CD4-positive, alpha-beta T cell treated with Interleukin-12 subunit alpha and Interleukin-12 subunit beta, for 1 hour (primary cell): ENCODE measurements at regions not wholly inside any gene's neighbourhood (a gene's known extent, or its start where the extent isn't known, plus 50 kb on each side); places are given as distances from the start of the nearest gene placed in this dataset.

Source experiments
- DNase-seq: peaks from one replicate; pipeline ENCODE4 v3.0.0-alpha.2; 2020

DNA sequence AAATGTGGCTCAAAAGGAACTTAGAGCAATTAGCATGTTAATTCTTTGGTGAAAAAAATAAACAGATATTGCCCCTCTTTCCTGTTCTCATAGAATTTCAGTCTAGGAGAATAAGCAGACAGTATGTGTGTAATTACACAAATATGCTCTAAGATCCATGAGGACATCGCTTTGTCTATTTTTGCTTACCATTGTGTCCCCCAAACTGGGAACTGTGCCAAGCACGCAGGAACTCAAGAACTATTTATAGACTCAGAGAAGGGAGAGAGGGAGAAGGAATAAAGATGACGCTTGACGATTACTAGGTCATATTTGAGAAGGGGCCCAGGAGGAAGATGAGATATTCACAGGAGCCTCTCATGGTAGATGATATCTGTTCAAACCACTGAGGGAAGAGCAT, 692.6 kb downstream of the RAB28 start:
- DNase-seq: no peak

DNA sequence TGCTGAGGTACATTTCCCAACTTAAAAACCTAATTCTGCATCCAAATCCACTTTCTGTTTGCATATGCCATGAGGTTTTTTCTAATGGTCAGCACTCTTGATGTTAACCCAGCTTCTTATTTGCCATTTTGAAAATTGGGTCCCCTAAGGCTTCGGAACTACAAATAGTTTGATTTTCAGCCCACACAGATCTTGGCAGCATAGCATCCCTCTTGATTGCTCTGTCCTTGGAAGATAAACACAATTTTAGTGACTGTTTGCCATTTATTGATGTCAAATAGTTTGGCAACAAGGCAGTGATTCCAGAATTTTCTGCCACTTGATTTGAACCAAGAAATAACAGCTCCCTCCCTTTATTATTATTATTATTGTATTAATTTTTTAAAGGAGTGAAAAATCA, 696.9 kb downstream of the RAB28 start:
- no peak for DNase-seq

DNA sequence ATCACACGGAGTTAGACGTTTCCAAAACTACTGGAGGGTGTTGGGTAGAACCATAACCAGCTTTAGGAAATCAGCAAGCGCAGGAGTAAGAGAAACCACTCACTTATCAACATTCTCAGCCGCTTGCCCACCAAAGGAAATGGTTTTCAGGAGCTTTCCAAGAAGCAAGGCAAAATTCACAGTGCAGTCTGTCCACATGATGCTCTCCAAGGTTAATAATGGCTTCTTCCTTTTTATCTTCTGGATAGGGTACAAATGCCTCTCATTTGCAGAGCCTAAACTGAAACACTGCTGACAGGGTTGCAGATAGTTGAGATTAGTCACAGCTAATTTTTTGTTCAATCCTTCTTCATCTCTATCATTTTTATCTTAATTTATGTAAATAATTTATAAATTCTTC, 705.4 kb downstream of the RAB28 start:
- DNase-seq: no peak

DNA sequence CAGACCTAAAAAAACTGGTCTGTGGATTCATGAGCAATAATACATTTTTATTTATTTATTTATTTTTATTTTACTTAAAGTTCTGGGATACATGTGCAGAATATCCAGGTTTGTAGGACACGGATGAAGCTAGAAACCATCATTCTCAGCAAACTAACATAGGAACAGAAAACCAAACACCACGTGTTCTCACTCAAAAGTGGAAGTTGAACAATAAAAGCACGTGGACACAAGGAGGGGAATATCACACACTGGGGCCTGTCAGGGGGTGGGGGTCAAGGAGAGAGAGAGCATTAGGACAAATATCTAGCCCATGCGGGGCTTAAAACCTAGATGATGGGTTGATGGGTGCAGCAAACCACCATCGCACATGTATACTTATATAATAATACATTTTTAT, 705.9 kb downstream of the RAB28 start:
- no peak for DNase-seq

DNA sequence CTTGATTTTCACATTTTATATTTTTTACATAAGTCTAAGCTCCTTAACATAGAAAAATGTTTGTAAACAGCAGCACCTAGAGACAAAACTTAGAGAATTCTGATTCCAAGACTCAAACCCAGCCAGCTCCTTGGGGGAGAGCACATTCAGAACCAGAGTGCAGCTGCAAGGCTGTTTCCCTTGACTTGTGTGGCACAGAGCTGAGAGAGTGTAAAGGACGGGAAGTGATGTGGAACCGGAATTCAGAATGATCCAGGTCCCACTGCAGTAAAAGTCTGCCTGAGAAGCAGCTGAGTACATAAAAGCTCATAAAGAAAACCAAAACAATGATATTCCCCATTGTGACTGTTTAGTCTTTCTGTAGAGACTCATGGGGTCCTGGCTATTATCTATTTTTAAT, 713.8 kb downstream of the RAB28 start:
- DNase-seq: no peak

DNA sequence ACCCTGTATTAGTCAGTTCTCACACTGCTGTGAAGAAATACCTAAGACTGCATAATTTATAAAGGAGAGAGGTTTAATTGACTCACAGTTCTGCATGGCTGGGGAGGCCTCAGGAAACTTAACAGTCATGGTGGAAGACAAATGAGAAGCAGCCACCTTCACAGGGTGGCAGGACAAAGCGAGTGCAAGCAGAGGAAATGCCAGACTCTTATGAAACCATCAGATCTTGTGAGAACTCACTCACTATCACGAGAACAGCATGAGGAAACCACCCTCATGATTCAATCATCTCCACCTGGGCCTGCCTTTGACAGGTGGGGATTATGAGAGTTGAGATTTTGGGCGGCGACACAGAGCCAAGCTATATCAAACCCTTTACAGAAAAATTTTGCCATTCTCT, 722.4 kb downstream of the RAB28 start:
- DNase-seq: no peak

DNA sequence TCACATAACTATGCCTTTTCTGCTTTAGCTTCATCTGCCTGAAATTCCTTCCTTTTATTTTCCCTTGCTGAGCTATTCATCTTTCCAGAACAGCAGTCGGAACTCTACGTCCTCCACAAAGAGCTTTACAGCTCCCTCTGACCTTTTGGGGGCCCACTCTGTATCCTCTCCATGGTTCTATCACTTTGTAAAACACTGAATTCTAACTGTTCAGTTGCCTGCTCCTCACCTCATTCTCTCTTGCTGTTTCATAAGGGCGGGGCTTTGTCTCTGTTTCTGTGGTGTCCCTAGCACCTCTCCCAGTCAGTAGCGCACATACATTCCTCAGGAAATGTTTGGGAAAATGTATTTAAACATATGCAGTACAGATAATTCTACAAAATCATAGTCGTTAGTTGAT, 737.0 kb downstream of the RAB28 start:
- no peak for DNase-seq

DNA sequence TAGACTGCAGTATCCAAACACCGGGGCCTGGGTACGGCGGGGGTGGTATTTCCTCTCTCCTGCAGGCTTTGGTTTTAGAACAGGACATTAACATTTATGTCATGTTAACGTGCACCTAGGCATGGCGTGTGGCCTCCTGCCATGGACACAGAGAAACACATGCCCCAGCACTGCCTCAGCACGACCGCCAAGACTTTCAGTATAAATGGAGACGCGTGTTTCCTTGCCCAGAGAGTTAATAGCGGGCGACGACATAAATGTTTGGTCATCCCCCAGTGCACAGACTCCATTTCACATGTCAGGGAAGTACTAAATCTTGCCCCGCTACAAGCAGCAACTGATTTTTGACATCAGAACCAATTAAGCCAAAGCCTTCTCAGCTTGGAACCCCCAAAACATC, 737.9 kb downstream of the RAB28 start:
- no peak for DNase-seq

DNA sequence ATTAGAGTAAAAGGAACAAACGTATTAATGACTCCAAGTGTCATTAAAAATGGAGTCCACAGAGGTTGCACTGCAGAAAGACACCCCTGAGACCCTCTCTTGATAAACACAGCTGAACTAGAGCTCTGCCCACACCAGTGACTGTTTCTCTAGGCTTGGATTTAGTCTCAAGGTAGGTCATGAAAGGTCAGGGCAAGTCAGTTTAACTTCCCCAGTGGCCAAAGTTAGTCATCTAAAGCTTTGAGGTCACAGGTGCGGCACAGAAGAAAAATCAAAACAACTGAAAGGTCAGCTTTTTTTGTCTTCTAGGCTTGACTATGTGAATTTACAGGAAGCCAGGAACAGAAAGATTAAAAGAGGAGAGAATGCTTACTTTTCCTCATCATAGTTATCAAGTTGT, 749.6 kb downstream of the RAB28 start:
- DNase-seq: no peak

DNA sequence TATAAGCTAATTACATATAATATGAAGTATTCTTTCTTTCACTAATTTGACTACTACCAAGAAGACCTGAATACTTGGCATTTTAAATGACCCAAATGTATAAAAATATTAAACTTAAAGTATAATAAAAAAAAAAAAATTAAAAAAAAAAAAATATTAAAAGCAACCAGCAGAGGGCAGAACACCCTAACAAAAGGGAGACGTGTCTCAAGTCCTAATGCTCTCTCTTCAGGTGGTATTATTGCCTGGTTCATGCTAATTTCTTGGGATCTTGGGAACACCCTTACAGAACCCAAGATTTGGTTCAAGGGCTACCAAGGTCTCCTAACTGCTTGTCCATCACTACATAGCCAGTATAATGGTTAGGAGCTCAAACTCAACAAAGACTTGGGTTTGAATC, 754.8 kb downstream of the RAB28 start:
- peak; percentile 5 for DNase-seq

DNA sequence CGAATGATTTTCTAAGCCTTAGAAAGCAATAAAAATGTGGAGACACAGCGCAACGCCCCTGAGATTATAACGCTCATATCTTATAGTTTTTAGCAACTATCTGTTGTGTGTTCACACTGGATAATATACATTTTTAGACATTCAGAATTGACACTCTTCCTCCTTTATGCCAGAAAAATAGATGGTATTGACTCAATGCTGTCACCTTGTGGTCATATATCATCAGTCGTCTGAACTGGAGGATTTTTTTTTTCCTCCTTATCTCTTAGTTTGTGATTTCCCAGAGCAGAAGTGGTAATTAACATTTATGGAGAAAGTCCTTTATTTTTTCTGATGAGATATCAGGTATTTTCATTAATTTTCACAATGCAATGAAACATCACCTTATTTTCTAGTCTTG, 759.6 kb downstream of the RAB28 start:
- no peak for DNase-seq

DNA sequence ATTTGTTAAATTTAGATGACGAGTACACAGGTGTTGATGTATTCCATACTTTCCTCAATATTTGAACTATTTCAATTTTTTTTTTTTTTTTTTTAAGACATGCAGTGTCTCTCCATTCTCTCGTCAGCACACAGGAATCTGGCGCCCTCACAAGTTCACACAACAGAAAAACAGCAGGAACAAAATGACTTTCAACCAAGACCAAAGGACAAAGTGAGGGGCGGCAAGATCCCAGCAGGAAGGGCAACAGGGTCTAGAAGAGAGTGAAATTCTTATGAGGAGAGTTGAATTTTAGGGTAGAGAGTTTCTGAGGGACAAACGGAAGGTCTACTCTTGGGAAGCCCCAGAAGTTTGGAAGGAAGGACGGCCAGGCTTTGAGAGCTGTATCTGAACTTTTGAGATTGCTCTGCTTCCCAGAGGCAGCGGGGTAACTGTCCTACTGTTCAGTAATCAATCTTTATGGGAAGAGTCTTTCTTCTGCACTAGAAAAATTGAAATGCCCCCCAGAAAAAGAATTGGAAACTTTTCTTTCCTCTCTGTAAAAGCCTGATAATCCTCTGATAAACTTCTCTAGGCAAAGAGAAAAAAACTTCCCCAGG, 760.2 kb downstream of the RAB28 start:
- no peak for DNase-seq

DNA sequence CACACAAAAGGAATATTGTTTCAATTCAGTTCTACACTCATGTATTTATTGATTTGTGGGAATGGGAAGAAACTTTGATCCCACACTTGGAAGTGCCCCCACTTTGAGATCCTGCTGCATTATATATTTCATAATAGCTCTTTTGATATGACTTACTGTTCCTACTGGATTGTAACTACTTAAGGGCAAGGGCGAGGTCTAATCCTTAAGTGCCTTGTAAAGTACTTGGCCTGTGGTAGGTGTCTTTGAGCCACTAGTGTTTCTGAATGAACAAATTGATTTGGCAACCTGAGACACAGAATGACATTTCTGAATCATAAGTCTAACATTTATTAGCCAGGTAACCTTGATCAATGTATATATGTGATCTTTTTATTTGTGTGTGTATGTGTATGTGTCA, 767.2 kb downstream of the RAB28 start:
- no peak for DNase-seq

DNA sequence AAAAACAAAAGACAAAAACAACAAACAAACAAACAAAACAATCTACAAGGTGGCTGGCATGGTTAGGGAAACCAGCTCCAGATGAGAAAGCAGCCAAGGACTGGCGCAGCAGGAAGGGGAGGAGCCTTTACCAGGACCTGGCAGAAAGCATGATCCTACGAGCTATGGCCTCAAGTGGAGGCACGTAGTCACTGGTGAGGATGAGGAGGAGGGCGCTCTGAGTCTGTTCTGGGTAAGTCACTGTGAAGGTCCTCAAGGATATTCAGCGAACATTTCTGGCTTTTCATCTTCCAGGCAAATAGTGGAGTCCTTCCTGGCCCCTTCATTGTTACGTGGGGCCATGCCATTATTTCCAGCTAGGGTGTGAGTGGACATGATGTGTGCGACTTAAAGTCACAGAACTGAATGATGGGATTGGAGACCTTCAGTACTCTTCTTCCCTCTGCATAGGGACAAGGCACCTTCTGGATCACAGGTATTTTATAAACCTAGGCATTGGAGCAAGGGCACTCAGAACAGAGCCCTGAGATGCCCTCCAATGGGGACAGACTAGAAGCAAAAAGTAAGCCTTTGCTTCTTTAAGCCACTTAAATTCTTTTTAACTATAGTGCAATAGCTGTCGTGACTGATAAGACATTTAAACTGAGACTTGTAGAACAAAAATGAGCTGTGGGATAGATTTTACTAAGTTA, 771.3 kb downstream of the RAB28 start:
- no peak for DNase-seq

DNA sequence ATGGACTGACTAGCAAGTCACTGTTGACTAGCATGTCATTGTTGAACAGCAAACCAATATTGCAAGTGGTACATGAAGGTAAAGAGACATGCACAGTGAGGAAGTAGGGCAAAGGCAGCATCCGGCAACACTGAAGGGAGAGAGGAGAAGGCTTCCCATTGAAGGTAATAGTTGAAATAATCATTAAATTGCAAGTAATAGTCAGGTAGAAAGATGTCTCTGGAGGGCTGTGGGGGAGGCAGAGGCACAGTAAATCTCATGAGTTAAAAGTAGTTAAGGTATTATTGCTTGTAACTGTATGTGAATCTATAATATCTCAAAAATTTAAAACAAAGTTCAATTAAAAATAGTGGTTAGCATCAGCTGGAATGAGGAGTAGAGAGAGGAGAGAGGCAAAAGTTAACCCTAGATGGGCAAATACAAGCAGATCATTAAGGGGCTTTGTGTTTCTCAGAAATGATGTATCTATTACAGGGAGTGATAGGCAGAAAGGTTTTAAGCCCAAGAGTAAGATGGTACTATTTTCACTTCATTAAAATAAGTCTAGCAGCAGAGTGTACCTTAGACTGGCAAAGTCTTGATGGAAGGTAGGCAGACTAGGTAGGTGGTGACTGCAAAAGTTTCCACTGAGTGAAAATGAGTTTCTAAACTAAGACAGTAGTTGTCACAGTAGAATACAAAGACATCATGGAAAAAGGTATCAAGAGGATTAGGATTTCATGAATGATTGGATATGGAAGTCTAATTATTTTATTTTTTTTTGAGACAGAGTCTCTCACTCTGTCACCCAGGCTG, 776.6 kb downstream of the RAB28 start:
- DNase-seq: no peak

DNA sequence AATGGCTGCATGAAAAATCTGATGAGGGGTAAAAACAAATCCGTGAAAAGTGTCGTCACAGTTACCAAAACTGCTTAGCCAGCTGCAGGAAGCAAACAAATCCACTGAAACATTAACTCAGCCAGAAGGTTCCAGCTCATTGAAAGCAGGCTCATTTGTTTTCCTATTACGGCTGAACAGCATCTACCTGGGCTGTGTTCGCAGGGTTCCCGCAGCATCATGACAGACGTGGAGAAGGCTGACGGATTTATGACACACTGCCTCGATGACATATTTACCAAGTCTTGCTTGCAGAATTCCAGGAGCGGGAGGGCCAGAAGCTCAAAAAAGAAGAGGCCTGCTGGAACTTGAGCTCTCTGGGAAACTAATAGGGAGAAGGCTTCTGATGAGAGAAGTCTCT, 781.1 kb downstream of the RAB28 start:
- DNase-seq: no peak

DNA sequence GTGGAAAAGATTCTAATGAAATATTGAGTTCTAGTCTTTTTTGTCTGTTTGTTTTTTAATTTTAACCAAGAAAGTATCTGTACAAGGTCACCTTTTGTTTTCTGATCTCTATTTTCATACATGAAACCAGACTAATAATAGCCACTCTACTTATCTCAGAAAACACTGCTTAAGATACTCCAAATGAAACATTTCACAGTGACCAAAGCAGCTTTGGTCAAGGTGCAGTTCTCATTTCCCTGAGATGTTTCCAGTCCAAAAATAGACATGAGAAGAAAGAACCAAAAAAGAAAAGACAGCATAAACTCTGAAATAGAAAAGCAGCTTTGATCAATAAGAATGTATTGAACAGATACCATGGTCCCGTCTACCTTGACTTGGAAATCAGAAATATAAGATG, 782.8 kb downstream of the RAB28 start:
- DNase-seq: no peak

DNA sequence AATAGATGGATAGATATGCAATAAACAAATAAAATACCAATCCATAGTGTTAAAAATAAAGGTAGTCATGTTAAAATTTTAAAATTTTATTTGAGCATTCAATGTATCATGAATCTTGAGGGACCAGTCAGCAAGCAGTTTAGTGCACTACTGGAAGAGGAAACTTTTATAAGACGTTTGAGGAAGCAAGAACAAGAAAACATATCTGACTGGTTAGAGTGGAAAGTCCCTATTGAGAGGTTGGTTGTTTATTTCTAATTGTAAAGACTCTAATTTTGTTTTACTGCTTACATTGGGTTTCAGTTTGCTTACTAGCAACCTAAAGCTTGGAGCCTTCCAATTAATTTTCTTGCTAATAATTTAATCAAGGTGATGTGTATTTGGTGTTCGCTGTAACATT, 786.2 kb downstream of the RAB28 start:
- no peak for DNase-seq

DNA sequence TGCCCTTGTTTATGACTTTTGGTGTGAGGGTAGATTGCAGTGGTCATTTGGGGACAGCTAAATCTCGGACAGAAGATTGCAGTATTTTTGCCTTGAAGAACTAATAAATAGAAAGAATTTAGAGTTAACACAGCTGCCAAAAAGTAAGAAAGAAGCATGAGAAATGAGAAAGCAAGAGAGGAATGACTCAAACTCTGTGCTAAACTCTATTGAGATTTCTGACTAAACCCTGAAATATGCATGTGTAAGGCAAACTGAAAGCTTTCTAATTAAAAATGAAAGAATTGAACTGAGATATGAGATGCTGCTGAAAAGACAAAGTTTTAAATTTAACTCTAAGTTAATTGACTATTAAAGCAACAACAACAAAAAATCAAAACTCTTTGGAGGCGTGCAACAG, 791.3 kb downstream of the RAB28 start:
- DNase-seq: no peak

DNA sequence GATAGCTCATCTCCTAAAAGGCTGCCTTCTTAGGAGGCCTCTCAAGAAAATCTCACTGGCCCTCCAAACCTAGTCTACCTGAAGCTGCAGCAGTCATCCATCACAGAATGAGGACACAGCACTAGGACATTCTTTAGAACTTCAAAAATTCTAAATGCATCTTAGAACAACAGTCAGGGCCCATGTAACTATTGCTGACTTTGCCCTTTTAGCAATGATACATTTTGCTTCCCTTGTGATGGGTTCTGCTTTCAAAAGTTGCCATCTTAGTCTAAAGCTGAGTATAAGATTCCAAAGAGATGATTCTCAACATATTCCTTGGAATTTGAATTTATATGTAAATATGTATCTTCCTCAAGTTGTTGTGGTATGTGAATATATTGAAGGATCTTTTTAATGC, 793.0 kb downstream of the RAB28 start:
- no peak for DNase-seq

DNA sequence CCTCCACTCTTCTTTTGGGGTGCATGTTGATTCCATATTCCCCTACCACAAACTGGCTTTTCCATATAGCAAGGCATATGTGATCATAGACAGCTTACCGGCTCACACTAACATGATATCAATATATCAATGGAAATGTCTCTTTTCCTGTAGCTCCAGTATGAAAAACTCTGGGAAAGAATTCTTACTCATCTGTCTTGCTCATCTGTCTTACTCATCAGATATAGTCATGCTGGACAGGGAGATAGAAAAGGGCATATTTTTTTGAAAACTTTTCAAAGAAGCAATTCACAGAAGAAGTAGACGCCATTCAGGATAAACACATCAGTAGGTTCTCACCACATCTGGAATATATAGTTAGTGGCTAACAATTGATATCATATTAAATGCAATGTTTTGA, 794.7 kb downstream of the RAB28 start:
- no peak for DNase-seq

DNA sequence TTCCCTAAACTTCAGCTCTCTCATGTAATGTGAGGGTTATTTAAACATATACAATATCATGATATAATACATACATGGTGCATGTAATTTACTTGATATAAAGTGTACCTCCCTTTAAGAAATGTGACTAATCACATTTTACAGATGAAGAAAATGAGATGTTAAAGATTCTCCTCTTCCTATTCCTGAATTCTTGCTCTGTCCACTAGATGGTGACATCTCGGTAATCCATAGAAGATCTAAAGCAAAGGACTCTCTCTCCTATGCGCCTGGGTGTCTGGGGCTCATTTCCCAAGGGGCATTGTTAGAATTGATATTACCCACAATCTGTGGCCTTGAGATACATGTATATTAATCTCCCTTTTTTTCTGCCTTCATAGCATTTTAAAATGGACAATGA, 804.9 kb downstream of the RAB28 start:
- no peak for DNase-seq

DNA sequence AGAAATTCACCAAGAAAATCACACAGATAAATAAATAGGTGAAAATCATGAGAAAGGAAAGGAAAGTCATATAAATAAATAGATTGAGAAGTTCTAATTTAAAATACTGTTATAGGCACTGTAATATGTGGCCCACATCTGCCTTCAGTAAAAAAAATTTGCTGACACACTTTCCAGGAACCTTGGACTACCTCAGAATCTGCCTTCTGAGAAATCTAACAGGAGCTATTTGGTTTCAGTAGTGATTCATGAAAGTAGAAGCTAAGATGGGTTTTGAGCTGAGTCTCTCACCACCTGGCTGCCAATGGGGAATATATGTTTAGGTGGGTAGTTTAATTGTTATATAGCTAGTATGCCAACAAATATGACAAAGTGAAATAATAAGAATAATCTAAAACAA, 810.0 kb downstream of the RAB28 start:
- DNase-seq: no peak

DNA sequence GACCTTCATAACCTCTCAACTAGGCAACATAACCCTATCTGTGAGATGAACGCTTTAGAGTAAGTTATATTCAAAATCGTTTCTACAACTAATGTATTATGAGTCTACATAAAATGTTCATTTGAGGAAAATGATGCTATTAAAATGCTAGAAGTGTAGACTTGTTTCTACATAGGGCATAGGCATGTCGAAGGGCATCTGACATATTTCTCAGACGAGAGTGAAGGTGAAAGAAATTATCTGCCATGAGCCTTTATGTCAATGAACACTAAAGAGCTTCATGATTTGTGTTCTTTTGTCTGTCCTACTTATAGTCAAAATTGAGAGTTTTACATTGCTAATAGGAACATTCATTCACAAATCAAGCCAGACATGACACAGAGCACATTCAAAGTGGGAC, 811.8 kb downstream of the RAB28 start:
- no peak for DNase-seq

DNA sequence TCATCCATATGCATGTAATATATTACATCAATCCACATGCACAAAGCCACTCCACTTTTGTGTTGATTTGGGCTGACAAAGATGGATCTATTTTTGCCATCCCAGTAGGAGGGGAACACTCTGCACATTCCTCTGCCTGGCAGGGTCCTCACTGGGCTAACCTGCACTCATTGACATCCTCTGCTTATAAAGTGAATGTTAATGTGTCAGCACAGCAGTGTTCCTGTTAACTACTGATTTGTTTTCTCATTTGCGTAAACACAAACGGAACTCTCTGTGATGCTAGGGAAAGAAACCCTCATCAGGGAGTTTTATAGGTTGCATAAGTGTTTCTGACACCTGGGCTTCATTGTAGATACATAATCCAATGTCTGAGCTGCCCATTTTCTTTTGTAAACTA, 826.0 kb downstream of the RAB28 start:
- no peak for DNase-seq
